Fibroblast of the aortic adventitia (primary cell): ENCODE measurements at regions not wholly inside any gene's neighbourhood (a gene's known extent, or its start where the extent isn't known, plus 50 kb on each side); places are given as distances from the start of the nearest gene placed in this dataset.
"Not testable (repeated sequence)": the region's sequence is repeated elsewhere in the genome, so short reads cannot be mapped to it uniquely, and the experiment has no call there.

Source experiments
- DNase-seq: peaks from one replicate; pipeline ENCODE4 v3.0.0-alpha.2; 2010; ENCODE audit warnings: low read depth
- H3K4me3 ChIP-seq: 2 replicates; pipeline ENCODE4 v1.5.1; 2011; ENCODE audit warnings: low read depth, mild to moderate bottlenecking, control low read depth, low read length, moderate library complexity
- CTCF ChIP-seq: IDR thresholded peaks from 2 replicates; pipeline ENCODE4 v1.5.1; 2011; ENCODE audit warnings: mild to moderate bottlenecking, low read length, control low read depth, inconsistent platforms; ENCODE audit not compliant: insufficient read depth

- H3K4me3 ChIP-seq, result no peak overlapping the region
- TF ChIP-seq CTCF, result no peak
- DNase-seq, result no peak
Measured at GRCh38 chr7:4606797-4607196, 75.3 kb upstream of the FOXK1 start.

GRCh38 chr7:4607311-4607729, 74.8 kb upstream of the FOXK1 start:
- H3K4me3 ChIP-seq, result no peak overlapping the region
- no peak for TF ChIP-seq CTCF
- no peak for DNase-seq

GRCh38 chr7:4609576-4609975, 72.5 kb upstream of the FOXK1 start:
- not testable (repeated sequence) for H3K4me3 ChIP-seq, DNase-seq

- no peak overlapping the region for H3K4me3 ChIP-seq
- peak; percentile 81 for TF ChIP-seq CTCF
- peak; percentile 81 for DNase-seq
Measured at GRCh38 chr7:4610768-4611467, 71.2 kb upstream of the FOXK1 start.

GRCh38 chr7:4612237-4612636, 69.9 kb upstream of the FOXK1 start:
- no peak for DNase-seq
- no peak overlapping the region for H3K4me3 ChIP-seq
- TF ChIP-seq CTCF, result no peak

GRCh38 chr7:4612939-4613841, 68.9 kb upstream of the FOXK1 start:
- peak; percentile 56 for DNase-seq
- TF ChIP-seq CTCF, result no peak
- H3K4me3 ChIP-seq, result peak overlapping the region; percentile 46

GRCh38 chr7:4613846-4614548, 68.1 kb upstream of the FOXK1 start:
- peak; percentile 84 for DNase-seq
- no peak for TF ChIP-seq CTCF
- peak overlapping the region; percentile 46 for H3K4me3 ChIP-seq
